Stomach (tissue), 4 donors: ENCODE measurements at regions not wholly inside any gene's neighbourhood (a gene's known extent, or its start where the extent isn't known, plus 50 kb on each side); places are given as distances from the start of the nearest gene placed in this dataset.

Experiments used
- CTCF ChIP-seq, 7 experiments: fragments of 450-650 bp in 4 of 7; fragments of 200-600 bp in 3 of 7; sonication (generic) in 3 of 7; IDR thresholded peaks; one replicate each; pipeline ENCODE4 v1.5.1; 2016 to 2019; ENCODE audit warnings: antibody characterized with exemption in 7 of 7, control low read depth in 2 of 7, mild to moderate bottlenecking in 1 of 7
- EP300 ChIP-seq: sonication (generic); formaldehyde crosslinking; IDR thresholded peaks from one replicate; pipeline ENCODE4 v1.6.1; 2017; ENCODE audit warnings: antibody characterized with exemption
- POLR2A ChIP-seq, 4 donors: fragments of 450-650 bp; IDR thresholded peaks; one replicate each; pipeline ENCODE4 v1.6.1; 2016; ENCODE audit warnings: antibody characterized with exemption in 4 of 4, control low read depth in 2 of 4, mild to moderate bottlenecking in 1 of 4, moderate library complexity in 1 of 4
- POLR2AphosphoS5 ChIP-seq, 3 donors: sonication (generic); formaldehyde crosslinking; IDR thresholded peaks; one replicate each; pipeline ENCODE4 v1.6.1; 2016; ENCODE audit warnings: antibody characterized with exemption in 3 of 3

GRCh38 chr18:6465281-6465680, 50.6 kb upstream of the L3MBTL4 start:
- TF ChIP-seq CTCF (IDR thresholded peaks at IDR 0.05) (no peak), EP300 (no peak), POLR2AphosphoS5 (IDR thresholded peaks at IDR 0.05) (no peak), POLR2A (IDR thresholded peaks at IDR 0.05) (no peak)
